Natural killer cell (primary cell): ENCODE measurements at regions not wholly inside any gene's neighbourhood (a gene's known extent, or its start where the extent isn't known, plus 50 kb on each side); places are given as distances from the start of the nearest gene placed in this dataset.
"Not testable (repeated sequence)": the region's sequence is repeated elsewhere in the genome, so short reads cannot be mapped to it uniquely, and the experiment has no call there.

ENCODE experiments used
- ATAC-seq, 3 donors: fragments of 150-1000 bp in 2 of 3; fragments of 200-7000 bp in 1 of 3; cut with Tn5 transposase; 1 replicate in 1 of 3; 2 replicates in 2 of 3; pipeline ENCODE4 v1.10.0; 2021; ENCODE audit warnings: mild to moderate bottlenecking in 2 of 3, moderate library complexity in 2 of 3
- DNase-seq, 2 donors: peaks; one replicate each; pipeline versions ENCODE4 v3.0.0 to v3.0.0-alpha.2; 2013 to 2021; ENCODE audit warnings: mixed read lengths in 1 of 2
- H3K27ac ChIP-seq: one replicate; pipeline ENCODE4 v1.5.1; 2013; ENCODE audit warnings: mild to moderate bottlenecking, low read length
- H3K27me3 ChIP-seq: one replicate; pipeline ENCODE4 v1.6.1; 2013; ENCODE audit warnings: low read length; ENCODE audit not compliant: control insufficient read depth, insufficient read depth
- H3K36me3 ChIP-seq: one replicate; pipeline ENCODE4 v1.6.1; 2013; ENCODE audit warnings: low read length; ENCODE audit not compliant: control insufficient read depth, insufficient read depth
- H3K4me1 ChIP-seq: one replicate; pipeline ENCODE4 v1.6.1; 2013; ENCODE audit warnings: low read length; ENCODE audit not compliant: control insufficient read depth, insufficient read depth
- H3K4me3 ChIP-seq: one replicate; pipeline ENCODE4 v1.5.1; 2013; ENCODE audit warnings: low read length
- H3K9me3 ChIP-seq: one replicate; pipeline ENCODE4 v1.6.1; 2013; ENCODE audit warnings: low read length; ENCODE audit not compliant: control insufficient read depth, insufficient read depth
- H3K27ac Mint-ChIP-seq, 2 donors: one replicate each; pipeline ENCODE4 v1.8.0; 2022; ENCODE audit warnings: mild to moderate bottlenecking in 2 of 2, mixed read lengths in 2 of 2, moderate library complexity in 1 of 2
- H3K27me3 Mint-ChIP-seq, 2 donors: one replicate each; pipeline ENCODE4 v1.8.0; 2022; ENCODE audit warnings: low read depth in 2 of 2, mixed read lengths in 2 of 2
- H3K36me3 Mint-ChIP-seq: one replicate; pipeline ENCODE4 v1.8.0; 2022; ENCODE audit warnings: mixed read lengths
- H3K4me1 Mint-ChIP-seq, 2 donors: one replicate each; pipeline ENCODE4 v1.8.0; 2022; ENCODE audit warnings: mixed read lengths in 2 of 2
- H3K4me3 Mint-ChIP-seq: one replicate; pipeline ENCODE4 v1.8.0; 2022; ENCODE audit warnings: mild to moderate bottlenecking, moderate library complexity, mixed read lengths
- H3K9me3 Mint-ChIP-seq, 2 donors: one replicate each; pipeline ENCODE4 v1.8.0; 2022; ENCODE audit warnings: mixed read lengths in 2 of 2
- WGBS: methylation state at CpG from one replicate; pipeline ENCODE4 v1.1.7; 2013; ENCODE audit warnings: missing lambda C conversion rate; ENCODE audit not compliant: insufficient coverage; 5-methylcytosine and 5-hydroxymethylcytosine counted together
- intact Hi-C: fragments of 100-400 bp; cut with micrococcal nuclease; formaldehyde crosslinking; loops from one replicate; pipeline ENCODE4 v1.14.2; 2022
- TF ChIP-seq, protein P1 (sequence below): fragments of 200-600 bp; IDR thresholded peaks from one replicate; pipeline ENCODE4 v1.8.0; 2022; ENCODE audit warnings: antibody characterized with exemption

DNA sequence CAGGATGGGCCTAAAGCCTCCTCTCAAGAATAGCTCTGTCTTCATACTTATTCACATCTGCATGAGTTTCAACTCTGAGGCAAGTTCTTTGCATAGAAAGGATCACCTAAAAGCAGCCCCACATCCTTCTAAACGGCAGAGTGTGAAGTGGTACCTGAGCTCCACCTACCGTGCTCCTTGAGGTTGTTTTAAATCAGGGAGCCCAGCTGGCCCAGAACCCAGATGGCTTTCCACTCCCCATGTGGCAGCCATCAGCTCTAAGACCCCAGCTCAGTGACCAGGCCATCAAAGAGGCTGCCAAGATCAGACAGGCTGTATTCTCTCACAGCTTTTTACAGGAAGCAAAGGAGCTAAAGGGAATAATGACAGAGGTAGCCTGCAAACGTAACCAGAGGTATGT is 299.3 kb downstream of the RASEF start:
- Histone ChIP-seq H3K27me3 (no peaks in the 10 kb centered on the region), H3K9me3 (no peaks in the 10 kb centered on the region), H3K27ac (no peak overlapping the region), H3K4me1 (no peaks in the 10 kb centered on the region), H3K36me3 (no peaks in the 10 kb centered on the region), H3K4me3 (no peak overlapping the region)
- TF ChIP-seq, protein P1, sequence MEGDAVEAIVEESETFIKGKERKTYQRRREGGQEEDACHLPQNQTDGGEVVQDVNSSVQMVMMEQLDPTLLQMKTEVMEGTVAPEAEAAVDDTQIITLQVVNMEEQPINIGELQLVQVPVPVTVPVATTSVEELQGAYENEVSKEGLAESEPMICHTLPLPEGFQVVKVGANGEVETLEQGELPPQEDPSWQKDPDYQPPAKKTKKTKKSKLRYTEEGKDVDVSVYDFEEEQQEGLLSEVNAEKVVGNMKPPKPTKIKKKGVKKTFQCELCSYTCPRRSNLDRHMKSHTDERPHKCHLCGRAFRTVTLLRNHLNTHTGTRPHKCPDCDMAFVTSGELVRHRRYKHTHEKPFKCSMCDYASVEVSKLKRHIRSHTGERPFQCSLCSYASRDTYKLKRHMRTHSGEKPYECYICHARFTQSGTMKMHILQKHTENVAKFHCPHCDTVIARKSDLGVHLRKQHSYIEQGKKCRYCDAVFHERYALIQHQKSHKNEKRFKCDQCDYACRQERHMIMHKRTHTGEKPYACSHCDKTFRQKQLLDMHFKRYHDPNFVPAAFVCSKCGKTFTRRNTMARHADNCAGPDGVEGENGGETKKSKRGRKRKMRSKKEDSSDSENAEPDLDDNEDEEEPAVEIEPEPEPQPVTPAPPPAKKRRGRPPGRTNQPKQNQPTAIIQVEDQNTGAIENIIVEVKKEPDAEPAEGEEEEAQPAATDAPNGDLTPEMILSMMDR = no peak
- H3K27me3 Mint-ChIP-seq = no peaks in the 10 kb centered on the region
- no peaks in the 10 kb centered on the region for H3K36me3 Mint-ChIP-seq
- no peak for DNase-seq
- no peak for ATAC-seq
- H3K4me1 Mint-ChIP-seq = no peaks in the 10 kb centered on the region
- peaks cover 6 to 10% of the 10 kb centered on the region in 2 donors for H3K9me3 Mint-ChIP-seq
- no peak overlapping the region for H3K4me3 Mint-ChIP-seq
- WGBS = 25% methylated on average over 3 of the region's 3 CpGs
- intact Hi-C loops = no loop called here
- no peak overlapping the region for H3K27ac Mint-ChIP-seq

- H3K27me3 Mint-ChIP-seq = no peaks in the 10 kb centered on the region
- 6% methylated on average over 3 of the region's 5 CpGs for WGBS
These were observed 298.8 kb downstream of the RASEF start for GRCh38 chr9:82764061-82764668.

DNA sequence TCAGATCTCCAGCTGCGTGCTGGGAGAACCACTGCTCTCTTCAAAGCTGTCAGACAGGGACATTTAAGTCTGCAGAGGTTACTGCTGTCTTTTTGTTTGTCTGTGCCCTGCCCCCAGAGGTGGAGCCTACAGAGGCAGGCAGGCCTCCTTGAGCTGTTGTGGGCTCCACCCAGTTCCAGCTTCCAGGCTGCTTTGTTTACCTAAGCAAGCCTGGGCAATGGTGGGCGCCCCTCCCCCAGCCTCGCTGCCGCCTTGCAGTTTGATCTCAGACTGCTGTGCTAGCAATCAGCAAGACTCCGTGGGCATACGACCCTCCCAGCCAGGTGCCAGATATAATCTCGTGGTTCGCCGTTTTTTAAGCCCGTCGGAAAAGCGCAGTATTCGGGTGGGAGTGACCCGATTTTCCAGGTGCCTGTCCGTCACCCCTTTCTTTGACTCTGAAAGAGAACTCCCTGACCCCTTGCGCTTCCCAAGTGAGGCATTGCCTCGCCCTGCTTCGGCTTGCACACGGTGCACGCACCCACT is 288.2 kb downstream of the RASEF start:
- not testable (repeated sequence) for H3K4me3 ChIP-seq

More at GRCh38 chr9:82764061-82764668, 298.8 kb downstream of the RASEF start:
- Mint-ChIP-seq H3K36me3 (no peaks in the 10 kb centered on the region), H3K27ac (no peak overlapping the region), H3K4me1 (no peaks in the 10 kb centered on the region), H3K4me3 (no peak overlapping the region), H3K9me3 (peaks cover 8 to 12% of the 10 kb centered on the region in 2 donors)
- intact Hi-C loops = no loop called here
- Histone ChIP-seq H3K9me3 (no peaks in the 10 kb centered on the region), H3K4me3 (no peak overlapping the region), H3K27ac (no peak overlapping the region), H3K4me1 (no peaks in the 10 kb centered on the region), H3K27me3 (no peaks in the 10 kb centered on the region), H3K36me3 (no peaks in the 10 kb centered on the region)
- ATAC-seq (no peak), DNase-seq (no peak)
- TF ChIP-seq, protein P1 = no peak

DNA sequence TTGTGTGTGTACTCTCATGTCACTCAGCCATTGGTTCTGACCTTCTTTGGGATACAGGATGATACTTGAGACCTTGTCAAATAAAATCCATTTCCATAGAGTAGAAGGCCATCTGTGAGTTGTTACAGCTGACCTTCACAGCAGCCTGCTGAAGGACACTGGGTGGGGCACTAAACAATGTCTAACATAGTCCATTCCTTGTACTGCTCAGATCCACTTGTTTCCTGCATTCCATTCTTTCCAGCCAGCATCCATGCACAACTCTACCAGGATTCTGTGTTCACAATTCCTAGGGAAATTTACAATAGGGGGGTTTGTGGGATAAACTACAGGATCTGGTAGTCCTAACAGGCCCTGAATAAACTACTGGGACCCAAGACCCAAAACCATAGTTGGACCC is 286.4 kb downstream of the RASEF start:
- Histone ChIP-seq H3K4me1 (no peaks in the 10 kb centered on the region), H3K4me3 (no peak overlapping the region), H3K36me3 (no peaks in the 10 kb centered on the region), H3K27ac (no peak overlapping the region), H3K27me3 (no peaks in the 10 kb centered on the region), H3K9me3 (no peaks in the 10 kb centered on the region)
- H3K36me3 Mint-ChIP-seq = peaks cover 5% of the 10 kb centered on the region
- H3K4me1 Mint-ChIP-seq = no peaks in the 10 kb centered on the region
- intact Hi-C loops = no loop called here
- no peak for ATAC-seq
- peaks cover 6 to 8% of the 10 kb centered on the region in 2 donors for H3K9me3 Mint-ChIP-seq
- no peaks in the 10 kb centered on the region for H3K27me3 Mint-ChIP-seq
- H3K27ac Mint-ChIP-seq = no peak overlapping the region
- TF ChIP-seq, protein P1 = no peak
- no peak for DNase-seq
- H3K4me3 Mint-ChIP-seq = no peak overlapping the region

More for the DNA sequence above, 288.2 kb downstream of the RASEF start:
- H3K27ac ChIP-seq, H3K36me3 ChIP-seq, H3K36me3 Mint-ChIP-seq, H3K9me3 ChIP-seq, H3K4me1 ChIP-seq, ATAC-seq, H3K4me1 Mint-ChIP-seq, DNase-seq, H3K27ac Mint-ChIP-seq, H3K9me3 Mint-ChIP-seq, H3K27me3 Mint-ChIP-seq, H3K4me3 Mint-ChIP-seq, H3K27me3 ChIP-seq, intact Hi-C loops: not testable (repeated sequence)
- WGBS = 92% methylated on average over 19 of the region's 20 CpGs
